ENCODE measurements at regions not wholly inside any gene's neighbourhood (a gene's known extent, or its start where the extent isn't known, plus 50 kb on each side); places are given as distances from the start of the nearest gene placed in this dataset.
A peak's percentile ranks its signal among the peaks of the same experiment; 100 is the strongest.

DNA sequence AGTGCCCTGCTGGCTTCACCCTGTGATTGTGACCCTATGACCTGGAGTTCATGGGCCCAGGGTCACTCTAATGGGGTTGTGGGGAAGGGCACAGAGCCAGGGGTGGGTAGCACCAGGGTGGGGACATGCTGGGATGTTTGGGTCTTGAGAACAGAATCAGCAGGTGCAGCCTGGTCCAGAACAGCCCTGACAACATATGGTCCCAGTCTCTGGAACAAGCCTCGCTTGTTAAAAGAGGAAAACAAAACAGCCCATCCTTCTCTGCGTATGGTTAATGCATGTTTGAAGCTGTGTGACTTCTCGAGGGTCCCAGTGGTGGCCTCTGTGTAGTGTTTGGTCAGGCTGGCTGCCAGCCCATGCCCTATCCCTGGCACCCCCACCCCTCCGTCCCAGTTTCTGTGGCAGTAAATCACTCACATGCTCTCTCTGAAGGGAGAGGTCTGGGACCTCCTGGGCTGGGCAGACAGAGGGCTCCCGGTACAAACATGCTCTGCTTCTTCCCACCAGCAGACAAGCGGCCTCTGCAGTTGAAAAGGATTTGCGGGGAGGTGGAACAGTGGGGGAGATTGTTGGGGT lies 79.4 kb downstream of the FAM241B start:
- H3K27me3 Mint-ChIP-seq (ENCODE audit: low read depth in 3 of 3), result peaks cover 3 to 28% (median 9%) of the 10 kb centered on the region in 3 donors

DNA sequence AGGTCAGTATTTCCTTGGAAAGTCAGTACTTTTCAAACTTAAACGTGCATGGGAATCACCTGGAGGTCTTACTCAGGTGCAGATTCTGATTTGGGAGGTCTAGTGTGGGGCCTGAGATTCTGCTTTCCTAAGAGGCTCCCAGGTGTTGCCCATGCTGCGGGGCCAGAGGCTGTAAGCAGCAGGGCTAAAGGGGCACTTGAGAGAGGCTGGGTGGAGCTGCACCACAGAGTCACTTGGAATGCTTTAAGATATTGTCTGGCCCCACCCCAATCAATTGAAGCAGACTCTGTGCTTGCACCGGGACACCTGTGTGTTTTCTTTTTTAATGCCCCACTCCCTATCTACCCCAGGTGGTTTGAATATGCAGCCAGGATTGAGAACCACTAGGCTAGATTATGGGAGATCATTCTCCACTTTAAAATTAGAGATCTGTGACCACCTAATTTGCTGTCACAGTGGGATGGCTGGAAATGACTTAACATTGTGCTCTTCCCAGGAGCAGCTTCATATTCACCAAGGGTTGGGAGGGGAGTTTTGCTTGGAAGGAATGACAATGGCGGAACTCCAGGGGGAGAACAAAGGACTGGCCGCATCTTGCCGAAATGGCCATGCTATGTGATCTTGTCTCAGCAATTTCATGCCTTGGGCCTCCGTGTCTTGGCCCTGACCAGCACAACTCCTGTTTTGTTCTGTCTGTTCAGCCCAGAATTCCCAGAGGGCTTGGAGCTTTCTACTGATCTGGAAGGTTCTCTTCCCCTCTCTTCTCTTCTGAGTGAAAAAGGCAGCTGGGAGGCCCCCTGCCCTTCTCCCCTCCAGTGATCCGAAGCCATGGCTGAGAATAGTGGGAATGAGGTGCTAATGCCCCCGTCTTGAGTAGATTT lies 80.2 kb downstream of the FAM241B start:
- no peak for DNase-seq
- Mint-ChIP-seq H3K27me3 (ENCODE audit: low read depth in 3 of 3) (peaks cover 3 to 27% (median 9%) of the 10 kb centered on the region in 3 donors), H3K27ac (no peak overlapping the region)

More for the DNA sequence above, 79.4 kb downstream of the FAM241B start:
- no peak overlapping the region for H3K27ac Mint-ChIP-seq
- DNase-seq, result no peak
- peaks cover 0 to 1% (median 0%) of the 10 kb centered on the region in 6 donors for H3K9me3 Mint-ChIP-seq
- H3K36me3 Mint-ChIP-seq, result no peaks in the 10 kb centered on the region
- H3K4me1 Mint-ChIP-seq, result no peaks in the 10 kb centered on the region
- no peak overlapping the region for H3K4me3 Mint-ChIP-seq

DNA sequence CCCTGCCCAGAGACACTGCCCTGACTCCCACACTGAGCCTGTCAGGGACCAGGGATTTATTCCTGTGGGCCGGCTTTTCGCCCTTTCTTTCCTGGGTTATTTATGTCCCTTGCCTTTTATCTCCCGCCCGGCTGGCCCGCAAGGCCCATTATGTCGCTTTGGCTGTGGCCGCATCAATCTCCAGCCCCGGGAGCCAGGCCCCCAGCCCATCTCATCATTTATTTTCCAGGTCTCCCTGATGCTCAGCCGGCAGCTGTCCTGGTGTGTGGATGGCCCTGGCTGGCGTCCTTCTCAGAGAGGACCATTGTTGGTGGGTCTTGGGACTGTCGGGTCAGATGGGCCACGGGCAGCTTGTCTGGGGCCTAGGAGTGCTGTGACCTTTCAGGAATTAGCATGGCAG lies 82.3 kb downstream of the FAM241B start:
- no peak for DNase-seq
- Mint-ChIP-seq H3K4me1 (no peaks in the 10 kb centered on the region), H3K4me3 (no peak overlapping the region), H3K27me3 (ENCODE audit: low read depth in 3 of 3) (peaks cover 3 to 23% (median 9%) of the 10 kb centered on the region in 3 donors), H3K9me3 (peaks cover 0 to 1% (median 0%) of the 10 kb centered on the region in 6 donors), H3K27ac (no peak overlapping the region), H3K36me3 (no peaks in the 10 kb centered on the region)

More for the DNA sequence above, 80.2 kb downstream of the FAM241B start:
- Mint-ChIP-seq H3K4me1 (no peaks in the 10 kb centered on the region), H3K36me3 (no peaks in the 10 kb centered on the region), H3K4me3 (no peak overlapping the region), H3K9me3 (peaks cover 0 to 1% (median 0%) of the 10 kb centered on the region in 6 donors)

DNA sequence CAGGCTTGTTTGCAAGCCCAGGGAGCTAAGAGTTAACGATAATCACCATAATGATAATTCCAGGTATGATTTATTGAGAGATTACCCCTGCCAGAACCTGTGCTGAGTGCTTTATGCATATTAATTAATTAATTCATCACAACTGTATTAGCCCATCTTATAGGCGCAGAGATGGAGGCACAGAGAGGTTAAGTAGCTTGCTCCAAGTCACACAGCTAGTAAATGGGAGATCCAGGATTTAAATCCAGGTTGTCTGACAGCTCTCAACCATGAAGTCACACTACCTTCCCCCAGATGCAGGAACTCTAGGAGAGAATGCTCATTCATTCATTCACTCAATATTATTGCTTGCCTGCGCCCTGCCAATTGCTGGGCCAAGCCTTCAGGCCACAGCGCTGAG lies 84.5 kb downstream of the FAM241B start:
- H3K9me3 Mint-ChIP-seq, result no peaks in the 10 kb centered on the region
- no peaks in the 10 kb centered on the region for H3K36me3 Mint-ChIP-seq
- no peak overlapping the region for H3K4me3 Mint-ChIP-seq
- no peak overlapping the region for H3K27ac Mint-ChIP-seq
- no peak for DNase-seq
- H3K4me1 Mint-ChIP-seq, result no peaks in the 10 kb centered on the region
- peaks cover 0 to 17% (median 3%) of the 10 kb centered on the region in 3 donors for H3K27me3 Mint-ChIP-seq (ENCODE audit: low read depth in 3 of 3)

DNA sequence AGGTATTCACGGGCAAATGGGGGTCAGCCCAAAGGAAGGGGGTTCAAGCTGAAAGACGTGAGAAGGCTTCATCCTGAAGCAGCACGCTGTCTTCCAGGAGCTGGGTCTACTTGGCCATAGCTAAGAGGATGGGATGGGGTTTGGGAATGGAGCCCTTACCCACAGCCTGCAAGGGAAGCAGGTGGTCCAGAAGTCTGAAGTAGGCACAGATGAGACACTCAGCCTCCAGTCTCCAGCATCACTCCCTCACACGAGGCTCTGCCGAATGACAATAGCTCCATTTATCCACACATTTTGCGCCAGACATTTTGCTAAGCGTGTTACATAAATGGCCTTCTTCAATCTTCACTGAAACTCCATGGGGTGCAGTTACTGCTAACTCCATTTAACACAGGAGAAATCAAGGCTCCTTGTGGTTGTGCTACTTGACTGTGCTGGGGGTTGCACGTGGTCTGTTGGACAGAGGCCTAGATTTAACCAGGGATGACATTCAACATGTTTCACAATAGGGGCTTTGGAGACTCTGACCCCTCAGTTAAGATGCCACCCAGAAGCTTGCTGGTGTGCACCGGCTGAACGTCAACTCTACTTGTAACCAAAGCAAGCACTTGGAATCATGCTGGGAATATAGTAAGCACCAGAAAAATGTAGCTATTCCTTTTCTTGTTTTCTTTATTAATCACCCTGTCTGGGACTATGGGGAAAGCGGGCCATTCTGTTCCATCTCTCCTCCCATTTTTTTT lies 85.3 kb downstream of the FAM241B start:
- Mint-ChIP-seq H3K9me3 (no peaks in the 10 kb centered on the region), H3K4me1 (no peaks in the 10 kb centered on the region), H3K4me3 (no peak overlapping the region), H3K27ac (no peak overlapping the region), H3K36me3 (no peaks in the 10 kb centered on the region), H3K27me3 (ENCODE audit: low read depth in 3 of 3) (peaks cover 0 to 13% (median 3%) of the 10 kb centered on the region in 3 donors)
- DNase-seq, result no peak

DNA sequence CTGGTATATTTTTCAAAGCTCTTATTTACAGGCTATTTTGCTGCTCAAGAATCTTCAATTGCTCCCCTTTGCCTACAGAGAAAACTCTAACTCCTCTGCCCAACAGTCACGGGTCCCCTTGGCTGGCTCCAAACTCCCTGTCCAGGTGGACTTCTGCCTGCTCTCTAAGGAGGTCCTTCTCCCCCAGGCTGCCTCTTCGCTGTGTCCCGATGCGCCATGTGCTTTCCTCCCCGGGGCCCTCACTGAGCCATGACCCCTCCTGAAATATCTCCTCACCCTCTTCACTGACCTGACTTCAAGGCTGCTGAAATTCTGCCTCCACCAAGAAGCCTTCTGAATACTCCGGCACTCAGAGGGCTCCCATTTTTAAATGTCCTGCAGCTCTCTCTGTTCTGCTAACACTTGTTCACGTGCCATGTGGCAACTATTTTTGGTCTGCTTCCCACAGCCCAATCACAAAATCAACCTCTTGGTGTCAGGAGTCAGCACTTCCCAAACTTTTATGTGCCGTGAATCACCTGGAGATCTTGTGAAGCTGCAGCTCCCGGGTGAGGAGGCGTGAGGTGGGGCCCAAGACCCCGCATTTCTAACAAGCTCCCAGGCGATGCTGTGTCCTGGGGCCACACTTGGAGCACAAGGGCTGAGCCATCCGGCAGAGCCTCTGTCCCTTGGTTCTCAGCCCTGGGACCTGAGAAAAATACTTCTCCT lies 85.7 kb upstream of the COL13A1 start:
- no peak for DNase-seq
- H3K27me3 Mint-ChIP-seq (ENCODE audit: low read depth in 3 of 3), result peaks cover 0 to 14% (median under 1%) of the 10 kb centered on the region in 3 donors
- no peak overlapping the region for H3K27ac Mint-ChIP-seq
- no peaks in the 10 kb centered on the region for H3K4me1 Mint-ChIP-seq
- no peak overlapping the region for H3K4me3 Mint-ChIP-seq
- no peaks in the 10 kb centered on the region for H3K9me3 Mint-ChIP-seq
- no peaks in the 10 kb centered on the region for H3K36me3 Mint-ChIP-seq

DNA sequence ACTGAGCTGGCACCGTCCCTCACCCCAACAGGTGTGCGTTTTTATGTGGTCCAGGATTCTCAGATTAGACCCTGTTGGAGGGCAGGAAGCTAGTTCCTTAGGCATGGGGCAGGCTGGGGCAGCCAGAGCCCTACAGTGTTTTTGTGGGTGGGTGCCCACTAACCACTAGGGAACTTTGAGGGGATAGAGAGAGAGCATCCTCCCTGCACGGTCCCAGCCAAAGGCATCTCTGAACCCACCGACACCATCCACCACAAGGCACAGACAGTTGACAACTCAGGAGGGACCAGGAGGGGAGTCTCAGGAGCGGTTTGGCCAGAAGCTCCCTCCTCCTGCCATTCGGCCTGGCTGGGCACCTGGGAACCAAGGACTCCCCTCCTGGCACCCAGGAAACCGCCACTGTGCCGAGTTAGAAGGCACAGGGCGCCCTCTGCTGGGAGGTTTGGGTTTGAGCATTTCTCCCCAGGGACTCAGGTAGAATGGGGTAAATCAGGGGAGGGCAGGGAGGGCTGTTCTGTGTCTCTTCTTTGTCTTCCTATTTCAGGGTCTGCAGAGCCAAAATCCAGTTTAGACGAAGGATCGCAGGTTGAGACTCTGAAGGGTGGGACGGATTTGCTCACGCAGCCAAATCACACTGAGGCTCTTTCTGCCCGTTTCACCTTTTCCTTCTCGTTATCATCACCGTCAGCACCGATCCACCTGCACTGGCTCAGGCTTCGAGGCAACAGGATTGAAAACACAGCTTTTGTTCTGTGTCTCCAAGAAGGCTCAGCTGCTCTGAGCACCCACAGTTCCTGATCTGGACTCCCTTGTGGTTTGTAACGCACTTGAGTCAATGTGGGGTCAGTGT lies 84.8 kb upstream of the COL13A1 start:
- DNase-seq, result peak; percentile 9 to 18 (median 11)
- Mint-ChIP-seq H3K36me3 (no peaks in the 10 kb centered on the region), H3K4me1 (no peaks in the 10 kb centered on the region), H3K4me3 (no peak overlapping the region), H3K27me3 (ENCODE audit: low read depth in 3 of 3) (peaks cover 2 to 11% (median 3%) of the 10 kb centered on the region in 3 donors), H3K27ac (no peak overlapping the region), H3K9me3 (no peaks in the 10 kb centered on the region)

DNA sequence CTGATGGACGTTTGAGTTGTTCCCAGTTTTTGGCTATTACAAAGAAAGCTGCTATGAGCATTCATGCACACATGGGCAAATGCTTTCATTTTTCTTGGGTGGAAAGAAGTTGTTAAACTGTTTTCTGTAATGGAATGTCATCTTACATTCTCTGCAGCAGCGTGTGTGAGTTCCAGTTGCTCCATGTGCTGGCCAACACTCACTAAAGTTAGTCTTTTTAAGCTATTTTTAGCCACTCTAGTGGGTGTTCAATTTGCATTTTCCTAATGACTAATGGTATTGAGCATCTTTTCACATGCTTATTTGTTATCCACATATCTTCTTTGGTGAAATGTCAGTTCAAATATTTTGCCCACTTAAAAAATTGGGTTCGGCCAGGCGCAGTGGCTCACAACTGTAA lies 82.8 kb upstream of the COL13A1 start:
- DNase-seq, result no peak
- Mint-ChIP-seq H3K36me3 (no peaks in the 10 kb centered on the region), H3K4me1 (no peaks in the 10 kb centered on the region), H3K4me3 (no peak overlapping the region), H3K27ac (no peak overlapping the region), H3K9me3 (no peaks in the 10 kb centered on the region), H3K27me3 (ENCODE audit: low read depth in 3 of 3) (peaks cover 2 to 9% (median 7%) of the 10 kb centered on the region in 3 donors)

DNA sequence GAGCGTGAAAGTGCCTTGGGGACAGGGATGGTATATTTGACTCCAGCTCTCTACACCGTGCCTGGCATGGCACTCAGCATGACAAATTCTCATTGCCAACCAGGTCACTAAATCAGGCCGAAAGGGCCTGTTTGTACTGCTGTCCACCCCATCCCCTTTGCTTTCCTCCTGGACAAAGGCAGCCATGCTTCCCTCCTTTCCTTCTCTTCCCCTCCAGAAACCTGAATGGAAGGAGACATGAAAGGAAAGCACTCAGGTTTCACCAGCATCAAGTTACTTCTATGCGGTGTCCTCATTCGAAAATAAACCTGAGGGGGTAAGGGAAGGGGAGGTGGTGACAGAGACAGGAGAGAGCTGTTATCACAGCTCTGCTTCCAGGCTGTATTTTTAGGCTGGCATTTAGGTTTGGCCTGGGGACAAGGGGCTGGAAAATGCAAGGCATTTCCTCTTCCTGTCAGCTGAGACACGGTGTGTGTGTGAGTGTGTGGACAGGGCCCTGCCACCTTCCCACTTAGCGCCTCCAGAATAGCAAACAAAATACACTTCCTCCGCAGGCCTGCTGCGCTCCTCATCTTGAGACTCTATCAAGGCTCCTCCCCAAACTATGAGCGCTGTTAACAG lies 79.9 kb upstream of the COL13A1 start:
- no peak overlapping the region for H3K27ac Mint-ChIP-seq
- H3K9me3 Mint-ChIP-seq, result no peaks in the 10 kb centered on the region
- H3K4me3 Mint-ChIP-seq, result no peak overlapping the region
- no peaks in the 10 kb centered on the region for H3K4me1 Mint-ChIP-seq
- H3K27me3 Mint-ChIP-seq (ENCODE audit: low read depth in 3 of 3), result peaks cover 3 to 11% (median 8%) of the 10 kb centered on the region in 3 donors
- DNase-seq, result no peak
- H3K36me3 Mint-ChIP-seq, result no peaks in the 10 kb centered on the region

DNA sequence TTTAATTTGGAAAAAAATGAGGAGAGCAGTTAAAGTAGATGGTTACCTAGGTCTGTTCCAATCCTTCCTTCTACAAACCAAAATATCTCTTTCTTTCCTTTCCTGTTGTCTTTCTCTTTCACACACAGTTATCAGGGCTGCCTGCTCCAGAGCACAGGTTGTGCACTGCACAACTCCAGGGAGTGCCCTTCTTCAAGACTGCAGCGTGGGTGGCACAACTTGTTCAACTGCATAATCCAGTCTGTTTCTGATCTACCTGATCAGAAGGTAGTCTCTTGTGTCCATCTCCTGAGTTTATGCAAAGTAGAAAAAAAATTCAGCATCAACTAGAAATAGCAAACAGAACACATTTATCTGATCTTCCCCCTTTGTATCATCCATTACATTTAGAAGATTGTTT lies 78.1 kb upstream of the COL13A1 start:
- Mint-ChIP-seq H3K27me3 (ENCODE audit: low read depth in 3 of 3) (peaks cover 3 to 16% (median 8%) of the 10 kb centered on the region in 3 donors), H3K27ac (no peak overlapping the region), H3K9me3 (no peaks in the 10 kb centered on the region), H3K4me3 (no peak overlapping the region), H3K4me1 (no peaks in the 10 kb centered on the region), H3K36me3 (no peaks in the 10 kb centered on the region)
- no peak for DNase-seq

DNA sequence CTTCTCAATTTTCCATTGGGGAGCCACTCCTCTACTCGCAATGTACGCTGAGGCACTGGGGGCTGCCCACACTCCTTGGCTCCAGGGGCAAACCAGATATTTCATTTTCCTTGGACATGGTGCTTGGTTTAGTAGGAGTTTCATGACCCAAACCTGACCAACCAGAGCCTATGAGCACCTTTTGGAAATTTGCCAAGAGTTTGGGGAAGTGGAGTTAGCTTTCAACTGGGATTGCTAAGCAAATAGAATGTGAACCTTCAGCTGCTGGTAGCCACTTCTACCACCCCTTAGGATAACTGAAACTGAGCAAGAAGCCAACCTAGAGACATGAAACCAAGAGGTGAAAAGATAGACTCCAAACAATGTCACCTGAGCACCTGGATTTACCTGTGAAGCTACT lies 74.9 kb upstream of the COL13A1 start:
- no peak overlapping the region for H3K4me3 Mint-ChIP-seq
- no peaks in the 10 kb centered on the region for H3K4me1 Mint-ChIP-seq
- H3K27ac Mint-ChIP-seq, result no peak overlapping the region
- DNase-seq, result no peak
- H3K9me3 Mint-ChIP-seq, result no peaks in the 10 kb centered on the region
- peaks cover 1 to 9% (median 6%) of the 10 kb centered on the region in 3 donors for H3K27me3 Mint-ChIP-seq (ENCODE audit: low read depth in 3 of 3)
- H3K36me3 Mint-ChIP-seq, result no peaks in the 10 kb centered on the region

DNA sequence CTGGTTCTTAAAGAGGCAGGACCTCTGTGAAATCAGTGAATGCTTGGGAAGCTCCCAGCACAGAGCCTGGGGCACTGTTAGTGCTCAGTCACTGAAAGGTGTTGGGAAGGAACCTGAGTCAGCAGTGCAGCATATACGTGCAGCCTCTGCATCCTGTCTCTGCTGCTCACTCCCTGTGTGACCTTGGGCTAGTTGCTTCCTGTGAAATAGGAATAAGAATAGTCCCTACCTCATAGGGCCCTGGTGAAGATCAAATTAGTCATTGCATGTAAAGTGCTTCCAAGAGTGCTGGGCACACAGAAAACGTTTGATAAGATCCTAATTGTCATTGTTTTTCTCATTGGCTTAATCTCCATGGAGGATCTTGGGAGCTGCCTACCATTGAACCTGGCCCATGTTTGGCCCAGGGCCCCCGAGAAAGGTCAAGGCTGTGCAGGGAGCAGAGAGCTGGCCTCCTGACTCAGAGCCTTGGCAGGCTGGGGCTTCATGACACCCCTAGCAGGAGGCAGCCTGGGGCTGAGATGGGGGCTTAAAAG lies 73.3 kb upstream of the COL13A1 start:
- Mint-ChIP-seq H3K27ac (no peak overlapping the region), H3K27me3 (ENCODE audit: low read depth in 3 of 3) (peaks cover 1 to 9% (median 1%) of the 10 kb centered on the region in 3 donors), H3K36me3 (no peaks in the 10 kb centered on the region), H3K9me3 (no peaks in the 10 kb centered on the region), H3K4me3 (no peak overlapping the region), H3K4me1 (no peaks in the 10 kb centered on the region)
- DNase-seq, result no peak
